ENCODE measurements at regions not wholly inside any gene's neighbourhood (a gene's known extent, or its start where the extent isn't known, plus 50 kb on each side); places are given as distances from the start of the nearest gene placed in this dataset.
"Not testable (repeated sequence)": the region's sequence is repeated elsewhere in the genome, so short reads cannot be mapped to it uniquely, and the experiment has no call there.

GRCh38 chr6:131504387-131504786, 68.6 kb upstream of the ARG1 start:
- TF ChIP-seq ZSCAN20 (CRISPR knock-in tag; IDR thresholded peaks at IDR 0.05); POLR2A (IDR thresholded peaks at IDR 0.05; ENCODE audit: low read length); EP300 (IDR thresholded peaks at IDR 0.05); CTCF (IDR thresholded peaks at IDR 0.05); JUN (IDR thresholded peaks at IDR 0.05); PBX3 (IDR thresholded peaks at IDR 0.05); PHF8 (IDR thresholded peaks at IDR 0.05; ENCODE audit: borderline replicate concordance, low read depth); RFX5 (IDR thresholded peaks at IDR 0.05); JUNB (IDR thresholded peaks at IDR 0.05); HES2 (IDR thresholded peaks at IDR 0.05): not testable (repeated sequence)

Data from A549 (cell line).